ENCODE measurements at regions not wholly inside any gene's neighbourhood (a gene's known extent, or its start where the extent isn't known, plus 50 kb on each side); places are given as distances from the start of the nearest gene placed in this dataset.

DNA sequence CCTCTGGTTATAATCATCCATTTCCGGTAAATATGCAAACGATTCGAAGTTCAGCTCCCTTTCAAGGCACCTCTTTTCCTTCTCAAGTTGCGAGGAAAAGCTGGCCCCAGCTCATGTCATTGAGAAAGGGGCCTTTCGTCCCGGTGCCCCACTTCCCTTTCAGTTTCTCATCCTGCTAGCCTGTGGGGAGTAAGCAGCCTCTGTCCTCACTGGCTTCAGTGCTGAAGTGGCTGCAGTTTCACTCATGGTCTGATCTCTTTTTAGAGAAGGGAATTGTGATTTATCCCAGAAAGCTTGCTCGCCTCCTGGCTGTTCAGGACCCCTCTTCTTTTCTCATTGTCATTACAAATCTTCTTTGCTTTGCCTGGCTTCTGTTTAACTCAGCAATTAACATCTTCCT, 207.5 kb downstream of the NR4A2 start:
- no peaks in the 10 kb centered on the region for H3K79me2 ChIP-seq (ENCODE audit: control insufficient read depth, insufficient read depth, low read length)
- DNase-seq (ENCODE audit: extremely low read depth in 1 of 4, low spot score in 3 of 4) (no peak), ATAC-seq (no peak), FAIRE-seq (no peak)
- WGBS (ENCODE audit: insufficient coverage, low coverage, missing lambda C conversion rate) = 19% methylated on average over 7 of the region's 7 CpGs
- H3K9ac ChIP-seq (ENCODE audit: insufficient read depth in 1 of 2, low read depth in 2 of 2, low read length in 2 of 2) = no peak overlapping the region
- intact Hi-C loops (cut with micrococcal nuclease) (no loop called here), in situ Hi-C loops (cut with MboI) (no loop called here)
- CTCF ChIA-PET (ENCODE audit: low intra/inter-chr PET ratio) = no interaction called here
- no peak for TF ChIP-seq CHD4 (IDR thresholded peaks at IDR 0.05; ENCODE audit: insufficient read depth, insufficient replicate concordance, low read depth, low read length, poor library complexity, severe bottlenecking)
- TF ChIP-seq, protein P1, sequence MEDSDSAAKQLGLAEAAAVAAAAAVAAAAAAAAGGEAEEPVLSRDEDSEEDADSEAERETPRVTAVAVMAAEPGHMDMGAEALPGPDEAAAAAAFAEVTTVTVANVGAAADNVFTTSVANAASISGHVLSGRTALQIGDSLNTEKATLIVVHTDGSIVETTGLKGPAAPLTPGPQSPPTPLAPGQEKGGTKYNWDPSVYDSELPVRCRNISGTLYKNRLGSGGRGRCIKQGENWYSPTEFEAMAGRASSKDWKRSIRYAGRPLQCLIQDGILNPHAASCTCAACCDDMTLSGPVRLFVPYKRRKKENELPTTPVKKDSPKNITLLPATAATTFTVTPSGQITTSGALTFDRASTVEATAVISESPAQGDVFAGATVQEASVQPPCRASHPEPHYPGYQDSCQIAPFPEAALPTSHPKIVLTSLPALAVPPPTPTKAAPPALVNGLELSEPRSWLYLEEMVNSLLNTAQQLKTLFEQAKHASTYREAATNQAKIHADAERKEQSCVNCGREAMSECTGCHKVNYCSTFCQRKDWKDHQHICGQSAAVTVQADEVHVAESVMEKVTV (CRISPR knock-in tag; IDR thresholded peaks at IDR 0.05) = no peak
- TF ChIP-seq LARP7 (IDR thresholded peaks at IDR 0.05) = no peak
- TF ChIP-seq ZNF75A (CRISPR knock-in tag; IDR thresholded peaks at IDR 0.05) = no peak
- TF ChIP-seq NEUROD1 (IDR thresholded peaks at IDR 0.05; ENCODE audit: borderline replicate concordance, low read depth, low read length, partially characterized antibody) = no peak
- no peak for TF ChIP-seq RBM25 (IDR thresholded peaks at IDR 0.05; ENCODE audit: low read depth, low read length, severe bottlenecking)
- no peak for TF ChIP-seq ZFX (CRISPR knock-in tag; IDR thresholded peaks at IDR 0.05)
- no peak for TF ChIP-seq L3MBTL2 (IDR thresholded peaks at IDR 0.05)
- TF ChIP-seq ELF2 (CRISPR knock-in tag; IDR thresholded peaks at IDR 0.05) = no peak
- TF ChIP-seq NFRKB (IDR thresholded peaks at IDR 0.05; ENCODE audit: low read depth) = no peak
- TF ChIP-seq NCOA4 (IDR thresholded peaks at IDR 0.05; ENCODE audit: partially characterized antibody) = no peak
- no peak for TF ChIP-seq EP300 (IDR thresholded peaks at IDR 0.05; ENCODE audit: low read length)
- TF ChIP-seq NR1H2 (CRISPR knock-in tag; IDR thresholded peaks at IDR 0.05) = no peak
- TF ChIP-seq, protein P2, sequence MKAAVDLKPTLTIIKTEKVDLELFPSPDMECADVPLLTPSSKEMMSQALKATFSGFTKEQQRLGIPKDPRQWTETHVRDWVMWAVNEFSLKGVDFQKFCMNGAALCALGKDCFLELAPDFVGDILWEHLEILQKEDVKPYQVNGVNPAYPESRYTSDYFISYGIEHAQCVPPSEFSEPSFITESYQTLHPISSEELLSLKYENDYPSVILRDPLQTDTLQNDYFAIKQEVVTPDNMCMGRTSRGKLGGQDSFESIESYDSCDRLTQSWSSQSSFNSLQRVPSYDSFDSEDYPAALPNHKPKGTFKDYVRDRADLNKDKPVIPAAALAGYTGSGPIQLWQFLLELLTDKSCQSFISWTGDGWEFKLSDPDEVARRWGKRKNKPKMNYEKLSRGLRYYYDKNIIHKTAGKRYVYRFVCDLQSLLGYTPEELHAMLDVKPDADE (conservative IDR thresholded peaks at IDR 0.05; ENCODE audit: control insufficient read depth, low read depth, low read length) = no peak
- no peak for TF ChIP-seq HEY1 (CRISPR knock-in tag; IDR thresholded peaks at IDR 0.05; ENCODE audit: borderline replicate concordance)
- TF ChIP-seq ZNF696 (CRISPR knock-in tag; conservative IDR thresholded peaks at IDR 0.05) = no peak
- no peak for TF ChIP-seq TSC22D4 (tag; IDR thresholded peaks at IDR 0.05)
- TF ChIP-seq, protein P3, sequence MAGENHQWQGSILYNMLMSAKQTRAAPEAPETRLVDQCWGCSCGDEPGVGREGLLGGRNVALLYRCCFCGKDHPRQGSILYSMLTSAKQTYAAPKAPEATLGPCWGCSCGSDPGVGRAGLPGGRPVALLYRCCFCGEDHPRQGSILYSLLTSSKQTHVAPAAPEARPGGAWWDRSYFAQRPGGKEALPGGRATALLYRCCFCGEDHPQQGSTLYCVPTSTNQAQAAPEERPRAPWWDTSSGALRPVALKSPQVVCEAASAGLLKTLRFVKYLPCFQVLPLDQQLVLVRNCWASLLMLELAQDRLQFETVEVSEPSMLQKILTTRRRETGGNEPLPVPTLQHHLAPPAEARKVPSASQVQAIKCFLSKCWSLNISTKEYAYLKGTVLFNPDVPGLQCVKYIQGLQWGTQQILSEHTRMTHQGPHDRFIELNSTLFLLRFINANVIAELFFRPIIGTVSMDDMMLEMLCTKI (IDR thresholded peaks at IDR 0.05; ENCODE audit: partially characterized antibody) = no peak
- TF ChIP-seq SRF (CRISPR knock-in tag; IDR thresholded peaks at IDR 0.05) = no peak
- no peak overlapping the region for H3K27ac ChIP-seq (ENCODE audit: extremely low read depth, low read depth, low read length)
- no peak overlapping the region for H3K4me2 ChIP-seq (ENCODE audit: insufficient read depth, low read length)
- POLR2A ChIA-PET = no interaction called here
- no TSS peak for BruUV-seq (replicated peaks)
- no peak overlapping the region for H3K4me3 ChIP-seq
- H3K27me3 ChIP-seq (ENCODE audit: control insufficient read depth in 2 of 2, insufficient read depth in 2 of 2, low read length in 2 of 2) = no peaks in the 10 kb centered on the region
- H3K4me1 ChIP-seq (replicated peaks in 1 of 2; ENCODE audit: control insufficient read depth in 2 of 2, insufficient read depth in 2 of 2, low read length in 2 of 2) = no peaks in the 10 kb centered on the region
- no peaks in the 10 kb centered on the region for H3K9me3 ChIP-seq (replicated peaks; ENCODE audit: control insufficient read depth, insufficient read depth, low read depth, low read length)
- no peaks in the 10 kb centered on the region for H3K9me1 ChIP-seq (ENCODE audit: control insufficient read depth, insufficient read depth, low read length)
- H3K36me3 ChIP-seq (ENCODE audit: control insufficient read depth, insufficient read depth, low read length) = no peaks in the 10 kb centered on the region
- no peaks in the 10 kb centered on the region for H4K20me1 ChIP-seq (replicated peaks; ENCODE audit: control insufficient read depth, insufficient read depth, low read length)
- H2AFZ ChIP-seq (ENCODE audit: low read depth, low read length) = no peak overlapping the region

All from K562 (cell line).